Sigmoid colon (tissue), 6 donors: ENCODE measurements at regions not wholly inside any gene's neighbourhood (a gene's known extent, or its start where the extent isn't known, plus 50 kb on each side); places are given as distances from the start of the nearest gene placed in this dataset.

Source experiments
- DNase-seq: peaks from one replicate; pipeline ENCODE4 v3.0.0-alpha.2; 2019
- H3K27ac ChIP-seq, 4 donors: fragments of 200-600 bp; sonication (generic); one replicate each; pipeline ENCODE4 v1.5.1; 2016 to 2019; ENCODE audit warnings: mild to moderate bottlenecking in 1 of 4
- H3K27me3 ChIP-seq, 3 donors: fragments of 200-600 bp; sonication (generic); one replicate each; pipeline ENCODE4 v1.5.1; 2019; ENCODE audit warnings: mild to moderate bottlenecking in 1 of 3
- H3K36me3 ChIP-seq, 4 donors: fragments of 200-600 bp; sonication (generic); one replicate each; pipeline ENCODE4 v1.5.1; 2016 to 2019
- H3K4me1 ChIP-seq, 4 donors: fragments of 200-600 bp; sonication (generic); one replicate each; pipeline ENCODE4 v1.5.1; 2017 to 2019
- H3K4me3 ChIP-seq, 4 donors: fragments of 200-600 bp; sonication (generic); one replicate each; pipeline ENCODE4 v1.5.1; 2017 to 2019; ENCODE audit warnings: mild to moderate bottlenecking in 2 of 4, moderate library complexity in 1 of 4
- H3K9me3 ChIP-seq, 4 donors: fragments of 200-600 bp in 3 of 4; sonication (generic) in 3 of 4; one replicate each; pipeline versions ENCODE4 v1.5.1 to v1.6.1; 2013 to 2019
- EP300 ChIP-seq, 4 donors: sonication (generic); formaldehyde crosslinking; IDR thresholded peaks; one replicate each; pipeline ENCODE4 v1.6.1; 2017; ENCODE audit warnings: antibody characterized with exemption in 4 of 4
- POLR2A ChIP-seq, 2 donors: fragments of 450-650 bp; IDR thresholded peaks; one replicate each; pipeline ENCODE4 v1.6.1; 2016; ENCODE audit warnings: antibody characterized with exemption in 2 of 2, mild to moderate bottlenecking in 2 of 2, moderate library complexity in 2 of 2
- POLR2AphosphoS5 ChIP-seq, 4 donors: sonication (generic); formaldehyde crosslinking; IDR thresholded peaks; one replicate each; pipeline ENCODE4 v1.6.1; 2017; ENCODE audit warnings: antibody characterized with exemption in 4 of 4
- WGBS, 2 donors: extraction: QIAGEN DNeasy Blood & Tissue Kit; methylation state at CpG; one replicate each; pipeline ENCODE4 v1.1.7; 2013; 5-methylcytosine and 5-hydroxymethylcytosine counted together
- intact Hi-C: fragments of 100-400 bp; cut with DNase I; formaldehyde crosslinking; loops from one replicate; pipeline ENCODE4 v1.15.1; 2023
- TF ChIP-seq, protein P1 (sequence below), 4 experiments: fragments of 450-650 bp in 3 of 4; fragments of 200-600 bp in 1 of 4; IDR thresholded peaks; one replicate each; pipeline ENCODE4 v1.5.1; 2016 to 2019; ENCODE audit warnings: antibody characterized with exemption in 4 of 4, mild to moderate bottlenecking in 3 of 4, moderate library complexity in 2 of 4
- donor health status: healthy with polysubstance abuse.
- donor health status: healthy.

GRCh38 chr11:127678631-127679030, 678.1 kb upstream of the KIRREL3 start:
- no peaks in the 10 kb centered on the region for H3K27me3 ChIP-seq
- WGBS, 2 donors, result 79 to 83% methylated on average over 2 of the region's 2 CpGs
- H3K9me3 ChIP-seq, result no peaks in the 10 kb centered on the region
- DNase-seq, result no peak
- H3K27ac ChIP-seq, result no peak overlapping the region
- intact Hi-C loops, result no loop called here
- no peak overlapping the region for H3K4me3 ChIP-seq
- H3K36me3 ChIP-seq, result no peaks in the 10 kb centered on the region
- H3K4me1 ChIP-seq, result peaks cover 0 to 8% (median 0%) of the 10 kb centered on the region in 4 donors
- TF ChIP-seq POLR2A (IDR thresholded peaks at IDR 0.05) (no peak), POLR2AphosphoS5 (IDR thresholded peaks at IDR 0.05) (no peak), EP300 (IDR thresholded peaks at IDR 0.05) (no peak)
- TF ChIP-seq, protein P1, sequence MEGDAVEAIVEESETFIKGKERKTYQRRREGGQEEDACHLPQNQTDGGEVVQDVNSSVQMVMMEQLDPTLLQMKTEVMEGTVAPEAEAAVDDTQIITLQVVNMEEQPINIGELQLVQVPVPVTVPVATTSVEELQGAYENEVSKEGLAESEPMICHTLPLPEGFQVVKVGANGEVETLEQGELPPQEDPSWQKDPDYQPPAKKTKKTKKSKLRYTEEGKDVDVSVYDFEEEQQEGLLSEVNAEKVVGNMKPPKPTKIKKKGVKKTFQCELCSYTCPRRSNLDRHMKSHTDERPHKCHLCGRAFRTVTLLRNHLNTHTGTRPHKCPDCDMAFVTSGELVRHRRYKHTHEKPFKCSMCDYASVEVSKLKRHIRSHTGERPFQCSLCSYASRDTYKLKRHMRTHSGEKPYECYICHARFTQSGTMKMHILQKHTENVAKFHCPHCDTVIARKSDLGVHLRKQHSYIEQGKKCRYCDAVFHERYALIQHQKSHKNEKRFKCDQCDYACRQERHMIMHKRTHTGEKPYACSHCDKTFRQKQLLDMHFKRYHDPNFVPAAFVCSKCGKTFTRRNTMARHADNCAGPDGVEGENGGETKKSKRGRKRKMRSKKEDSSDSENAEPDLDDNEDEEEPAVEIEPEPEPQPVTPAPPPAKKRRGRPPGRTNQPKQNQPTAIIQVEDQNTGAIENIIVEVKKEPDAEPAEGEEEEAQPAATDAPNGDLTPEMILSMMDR (IDR thresholded peaks at IDR 0.05), result no peak

- no peak for DNase-seq
- Histone ChIP-seq H3K27ac (no peak overlapping the region), H3K4me1 (peaks cover 0 to 8% (median 0%) of the 10 kb centered on the region in 4 donors), H3K36me3 (no peaks in the 10 kb centered on the region), H3K9me3 (no peaks in the 10 kb centered on the region), H3K27me3 (no peaks in the 10 kb centered on the region), H3K4me3 (no peak overlapping the region)
- intact Hi-C loops, result no loop called here
- 94 to 96% methylated on average over 4 of the region's 4 CpGs for WGBS, 2 donors
- TF ChIP-seq, protein P1 (IDR thresholded peaks at IDR 0.05), result no peak
- TF ChIP-seq POLR2AphosphoS5 (IDR thresholded peaks at IDR 0.05) (no peak), POLR2A (IDR thresholded peaks at IDR 0.05) (no peak), EP300 (IDR thresholded peaks at IDR 0.05) (no peak)
Observed at GRCh38 chr11:127677660-127678425, 677.3 kb upstream of the KIRREL3 start.

DNA sequence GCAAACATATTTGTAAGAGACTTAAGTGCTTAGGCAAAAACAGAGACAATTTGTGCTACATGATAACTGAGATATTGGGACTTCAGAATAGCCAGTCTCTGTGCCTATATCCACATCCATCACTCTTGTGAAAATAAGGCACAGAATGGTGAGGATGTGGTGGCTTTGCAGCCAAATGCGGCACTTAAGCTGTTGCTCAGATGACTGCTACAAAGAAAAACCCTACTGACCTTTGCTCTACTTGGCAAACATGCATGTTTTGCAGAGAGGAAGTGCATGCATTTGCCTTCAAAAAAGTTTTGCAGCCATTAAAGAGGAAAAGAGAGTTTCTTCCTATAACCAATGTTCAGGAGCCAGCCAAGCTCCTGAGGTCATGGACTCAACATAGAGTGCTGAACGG, 675.0 kb upstream of the KIRREL3 start:
- Histone ChIP-seq H3K4me3 (no peak overlapping the region), H3K9me3 (no peaks in the 10 kb centered on the region), H3K27ac (no peak overlapping the region), H3K4me1 (peaks cover 0 to 8% (median 0%) of the 10 kb centered on the region in 4 donors), H3K36me3 (no peaks in the 10 kb centered on the region), H3K27me3 (no peaks in the 10 kb centered on the region)
- no peak for DNase-seq
- TF ChIP-seq, protein P1 (IDR thresholded peaks at IDR 0.05), result no peak
- TF ChIP-seq POLR2AphosphoS5 (IDR thresholded peaks at IDR 0.05) (no peak), EP300 (IDR thresholded peaks at IDR 0.05) (no peak), POLR2A (IDR thresholded peaks at IDR 0.05) (no peak)
- intact Hi-C loops, result no loop called here
- 22 to 54% methylated on average over 2 of the region's 2 CpGs for WGBS, 2 donors

GRCh38 chr11:127674754-127675153, 674.2 kb upstream of the KIRREL3 start:
- Histone ChIP-seq H3K4me3 (no peak overlapping the region), H3K36me3 (no peaks in the 10 kb centered on the region), H3K4me1 (peaks cover 0 to 8% (median 0%) of the 10 kb centered on the region in 4 donors), H3K9me3 (no peaks in the 10 kb centered on the region), H3K27ac (no peak overlapping the region), H3K27me3 (no peaks in the 10 kb centered on the region)
- no peak for TF ChIP-seq EP300 (IDR thresholded peaks at IDR 0.05)
- no peak for TF ChIP-seq POLR2AphosphoS5 (IDR thresholded peaks at IDR 0.05)
- TF ChIP-seq POLR2A (IDR thresholded peaks at IDR 0.05), result no peak
- TF ChIP-seq, protein P1 (IDR thresholded peaks at IDR 0.05), result no peak
- intact Hi-C loops, result no loop called here
- DNase-seq, result no peak
- 88 to 89% methylated on average over 2 of the region's 2 CpGs for WGBS, 2 donors
